ENCODE measurements at regions not wholly inside any gene's neighbourhood (a gene's known extent, or its start where the extent isn't known, plus 50 kb on each side); places are given as distances from the start of the nearest gene placed in this dataset.
"Not testable (repeated sequence)": the region's sequence is repeated elsewhere in the genome, so short reads cannot be mapped to it uniquely, and the experiment has no call there.

- H3K27ac ChIP-seq = no peak overlapping the region
- TF ChIP-seq CTCF (IDR thresholded peaks at IDR 0.05) (no peak), ZFX (IDR thresholded peaks at IDR 0.05; ENCODE audit: borderline replicate concordance) (no peak)
Observed at GRCh38 chr9:88880199-88880598, 111.1 kb upstream of the S1PR3 start.

- not testable (repeated sequence) for H3K27ac ChIP-seq
Observed at GRCh38 chr9:88884291-88884690, 107.0 kb upstream of the S1PR3 start.

- not testable (repeated sequence) for H3K27ac ChIP-seq
Observed at GRCh38 chr9:88886762-88887161, 104.5 kb upstream of the S1PR3 start.

GRCh38 chr9:88889386-88889785, 101.9 kb upstream of the S1PR3 start:
- TF ChIP-seq ZFX (IDR thresholded peaks at IDR 0.05; ENCODE audit: borderline replicate concordance) = no peak
- TF ChIP-seq CTCF (IDR thresholded peaks at IDR 0.05) = no peak
- no peak overlapping the region for H3K27ac ChIP-seq

GRCh38 chr9:88890546-88890945, 100.7 kb upstream of the S1PR3 start:
- no peak for TF ChIP-seq CTCF (IDR thresholded peaks at IDR 0.05)
- no peak for TF ChIP-seq ZFX (IDR thresholded peaks at IDR 0.05; ENCODE audit: borderline replicate concordance)
- H3K27ac ChIP-seq = no peak overlapping the region

GRCh38 chr9:88891040-88891439, 100.2 kb upstream of the S1PR3 start:
- no peak overlapping the region for H3K27ac ChIP-seq
- TF ChIP-seq ZFX (IDR thresholded peaks at IDR 0.05; ENCODE audit: borderline replicate concordance) (no peak), CTCF (IDR thresholded peaks at IDR 0.05) (no peak)

- no peak for TF ChIP-seq CTCF (IDR thresholded peaks at IDR 0.05)
- TF ChIP-seq ZFX (IDR thresholded peaks at IDR 0.05; ENCODE audit: borderline replicate concordance) = no peak
- no peak overlapping the region for H3K27ac ChIP-seq
Observed at GRCh38 chr9:88892724-88893123, 98.5 kb upstream of the S1PR3 start.

- H3K27ac ChIP-seq = no peak overlapping the region
- TF ChIP-seq ZFX (IDR thresholded peaks at IDR 0.05; ENCODE audit: borderline replicate concordance) = no peak
- TF ChIP-seq CTCF (IDR thresholded peaks at IDR 0.05) = no peak
Observed at GRCh38 chr9:88897081-88897480, 94.2 kb upstream of the S1PR3 start.

Measured in 22Rv1 (cell line).